NCI-H526 treated with DMSO at 0.1 percent for 48 hours (cell line): ENCODE measurements at regions not wholly inside any gene's neighbourhood (a gene's known extent, or its start where the extent isn't known, plus 50 kb on each side); places are given as distances from the start of the nearest gene placed in this dataset.
"Not testable (repeated sequence)": the region's sequence is repeated elsewhere in the genome, so short reads cannot be mapped to it uniquely, and the experiment has no call there.

ENCODE experiments used
- DNase-seq: peaks from one replicate; lab custom pipeline; 2025; lab: John Stamatoyannopoulos, UW

GRCh38 chr14:96686126-96686525 is 111.1 kb upstream of the VRK1 start:
- no peak for DNase-seq

GRCh38 chr14:96688629-96689028 is 108.6 kb upstream of the VRK1 start:
- DNase-seq, result no peak

DNA sequence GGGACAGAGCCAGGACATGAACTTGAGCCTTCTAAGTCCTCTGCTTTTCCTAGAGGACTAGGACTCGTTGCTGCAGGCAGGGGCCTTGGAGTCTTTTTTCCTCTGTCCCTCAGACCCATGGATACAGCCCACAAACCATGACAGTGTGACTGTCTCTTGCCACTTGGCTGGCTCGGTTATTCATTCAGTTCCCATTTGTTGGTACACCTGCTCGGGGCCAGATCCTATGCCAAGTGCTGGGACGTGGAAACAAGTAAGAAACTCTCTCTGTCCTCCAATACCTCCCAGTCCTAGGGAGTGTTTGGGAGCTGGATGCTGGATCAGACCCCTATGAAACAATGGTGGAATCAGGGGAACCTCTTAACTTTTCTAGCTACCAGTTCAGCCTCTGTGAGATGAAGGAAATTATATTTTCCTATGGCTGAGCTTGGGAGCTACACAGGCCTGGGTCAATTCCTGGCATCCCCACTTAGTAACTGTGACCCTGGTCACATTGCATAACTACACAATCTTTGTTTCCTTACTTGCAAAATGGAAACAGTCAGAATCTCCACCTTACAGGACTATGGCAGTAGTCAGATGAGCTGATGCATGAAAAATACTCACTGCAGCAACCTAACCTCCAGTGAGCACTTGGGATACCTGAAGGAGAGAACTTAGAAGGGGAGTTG is 106.3 kb upstream of the VRK1 start:
- no peak for DNase-seq

- DNase-seq, result no peak
These were observed 103.8 kb upstream of the VRK1 start for GRCh38 chr14:96693252-96693820.

- no peak for DNase-seq
These were observed 103.2 kb upstream of the VRK1 start for GRCh38 chr14:96693987-96694386.

DNA sequence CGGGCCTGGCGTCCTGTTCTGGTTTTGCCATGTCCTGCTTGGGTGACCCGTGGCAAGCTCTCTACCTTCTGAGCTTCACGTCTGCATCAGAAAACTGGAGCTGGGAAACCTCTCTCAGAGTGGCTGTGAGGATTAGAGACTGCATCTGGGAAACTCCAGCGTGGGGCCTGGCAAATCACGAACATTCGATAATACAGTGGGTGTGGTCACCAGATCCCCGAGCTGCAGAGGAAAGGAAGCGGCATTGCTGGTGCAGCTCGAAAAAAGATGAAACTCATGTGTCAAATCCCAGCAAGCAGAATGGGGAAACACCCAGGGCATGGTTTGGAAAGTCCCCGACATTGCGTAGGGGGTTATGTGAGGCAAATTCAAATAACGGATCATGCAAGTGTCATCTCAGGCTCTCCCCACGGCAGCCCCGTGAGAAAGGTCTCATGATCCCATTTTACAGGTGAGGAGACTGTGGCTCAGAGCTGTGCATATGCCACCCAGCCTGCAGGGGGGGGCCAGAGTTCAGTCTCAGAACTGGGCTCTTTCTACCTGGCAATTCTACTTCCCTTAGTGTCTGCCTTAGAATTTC is 98.1 kb upstream of the VRK1 start:
- no peak for DNase-seq

- no peak for DNase-seq
These were observed 97.5 kb upstream of the VRK1 start for GRCh38 chr14:96699666-96700065.

- no peak for DNase-seq
These were observed 94.4 kb upstream of the VRK1 start for GRCh38 chr14:96702831-96703230.

GRCh38 chr14:96705422-96706092 is 91.6 kb upstream of the VRK1 start:
- no peak for DNase-seq

DNA sequence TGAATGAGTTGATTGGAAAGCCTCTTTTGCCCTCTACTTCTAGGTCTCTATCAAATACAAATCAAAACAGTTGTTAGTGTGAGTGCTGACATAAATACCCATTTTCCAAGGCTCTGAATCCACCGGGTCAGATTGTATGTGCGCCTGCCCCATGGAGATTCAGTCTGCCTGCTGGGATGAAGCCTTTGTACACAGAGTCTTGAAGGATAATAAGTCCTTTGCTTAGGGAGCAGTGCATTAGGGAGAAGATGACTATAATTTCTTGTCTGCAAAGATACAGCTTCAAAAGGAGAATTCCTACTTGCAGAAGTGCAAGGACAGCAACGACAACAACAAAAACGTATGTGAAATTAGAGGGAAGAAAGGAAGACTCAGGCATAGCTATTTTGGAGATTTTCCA is 90.3 kb upstream of the VRK1 start:
- DNase-seq, result no peak

DNA sequence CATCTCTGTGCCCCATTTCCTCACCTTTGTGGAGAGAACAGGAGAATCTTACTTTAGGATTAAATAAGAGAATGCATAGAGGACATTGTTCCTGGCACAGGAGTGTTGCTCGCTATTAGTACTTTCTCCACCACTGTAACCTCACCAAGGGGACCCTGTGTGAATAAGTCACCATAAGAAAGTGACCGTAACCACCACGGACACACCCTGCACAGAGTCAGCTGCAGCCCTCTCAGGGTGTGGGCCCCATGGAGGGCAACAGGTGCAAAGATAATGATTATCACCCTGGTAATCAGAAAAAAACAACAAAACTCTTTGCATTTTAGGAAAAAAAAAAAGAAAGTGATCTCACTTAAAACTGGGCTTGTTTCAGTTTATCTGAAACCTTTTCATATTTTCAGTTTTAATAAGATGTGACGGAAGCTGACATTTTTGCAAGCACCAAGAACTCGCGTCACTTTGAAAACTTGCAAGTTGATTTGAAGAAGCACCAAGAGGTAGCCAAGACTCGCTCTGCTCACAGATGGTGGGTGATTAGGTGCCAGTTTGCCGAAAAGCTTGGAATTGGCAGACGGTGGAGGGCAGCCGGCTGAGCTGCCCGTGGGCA is 87.0 kb upstream of the VRK1 start:
- DNase-seq, result no peak

DNA sequence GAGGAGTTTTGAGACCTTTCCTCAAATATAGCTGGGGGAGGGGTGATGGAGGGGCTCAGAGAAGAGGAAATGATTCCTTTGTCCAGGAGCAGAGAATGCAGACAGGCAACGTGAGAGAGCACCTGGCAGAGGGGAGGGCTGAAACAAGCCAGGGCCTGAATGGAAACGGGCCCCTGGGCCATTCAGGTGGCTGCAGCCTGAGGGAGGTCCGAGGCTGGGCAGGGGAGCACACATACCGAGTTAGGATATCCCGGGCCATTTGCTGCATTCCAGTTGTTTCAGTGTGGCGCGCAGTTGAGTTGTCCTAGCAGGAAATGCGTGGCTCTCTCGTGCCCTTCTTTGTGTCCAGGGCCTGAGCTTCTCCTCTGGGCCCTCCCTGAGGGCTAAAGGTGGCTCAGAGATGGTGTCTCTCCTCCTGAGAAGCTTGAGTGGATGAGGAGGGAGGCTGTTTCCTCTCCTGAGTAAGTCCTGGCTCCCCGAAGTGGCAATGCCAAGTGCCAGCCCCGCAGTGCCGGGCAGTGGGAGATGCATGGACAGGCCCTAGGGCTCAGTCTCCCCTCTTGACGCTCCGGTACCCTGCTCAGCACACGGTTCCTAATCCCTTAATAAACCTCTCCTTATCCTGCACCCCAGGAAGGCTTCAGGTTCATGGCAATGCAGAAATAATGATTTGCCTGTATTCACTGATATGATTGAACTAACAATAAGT is 85.5 kb upstream of the VRK1 start:
- no peak for DNase-seq

DNA sequence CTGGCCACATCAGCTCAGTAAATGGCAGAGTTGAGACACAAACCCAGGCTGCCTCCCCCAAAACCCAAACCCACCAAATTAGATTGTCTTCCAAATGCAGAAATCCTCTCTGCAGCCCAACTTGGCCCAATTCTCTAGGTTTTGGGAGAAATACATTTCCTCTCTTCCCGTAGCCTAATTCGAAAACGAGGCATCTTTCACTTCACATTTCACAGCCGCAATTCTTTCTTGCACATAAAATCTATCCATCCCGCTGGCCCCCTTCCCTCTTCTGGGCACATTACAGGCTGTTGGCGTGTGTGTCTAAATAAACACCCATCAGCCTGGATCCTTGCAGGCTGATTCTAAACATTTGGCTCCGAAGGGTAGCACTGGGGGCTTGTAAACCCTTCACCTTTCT is 83.8 kb upstream of the VRK1 start:
- no peak for DNase-seq

- not testable (repeated sequence) for DNase-seq
These were observed 82.6 kb upstream of the VRK1 start for GRCh38 chr14:96714537-96714936.

- no peak for DNase-seq
These were observed 80.1 kb upstream of the VRK1 start for GRCh38 chr14:96717116-96717515.

DNA sequence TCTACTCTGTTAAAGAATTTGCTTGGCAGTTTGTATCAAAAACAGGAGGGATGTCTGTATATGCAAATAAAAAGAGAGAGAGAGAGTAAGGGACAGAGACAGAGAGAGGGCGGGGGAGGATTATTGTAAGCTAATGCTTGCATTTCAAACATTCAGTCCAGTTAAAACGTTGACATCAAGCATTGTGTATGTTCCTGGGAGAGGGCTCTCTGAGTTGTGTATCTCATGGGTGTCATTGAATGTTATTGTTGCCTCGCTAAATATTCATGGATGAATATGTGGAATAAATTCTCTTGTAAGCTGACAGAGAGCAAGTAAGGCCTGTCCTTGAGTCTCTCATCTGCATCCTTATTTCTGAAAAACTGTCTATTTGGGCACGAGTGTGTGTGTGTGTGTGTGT is 78.8 kb upstream of the VRK1 start:
- DNase-seq, result peak; percentile 89

DNA sequence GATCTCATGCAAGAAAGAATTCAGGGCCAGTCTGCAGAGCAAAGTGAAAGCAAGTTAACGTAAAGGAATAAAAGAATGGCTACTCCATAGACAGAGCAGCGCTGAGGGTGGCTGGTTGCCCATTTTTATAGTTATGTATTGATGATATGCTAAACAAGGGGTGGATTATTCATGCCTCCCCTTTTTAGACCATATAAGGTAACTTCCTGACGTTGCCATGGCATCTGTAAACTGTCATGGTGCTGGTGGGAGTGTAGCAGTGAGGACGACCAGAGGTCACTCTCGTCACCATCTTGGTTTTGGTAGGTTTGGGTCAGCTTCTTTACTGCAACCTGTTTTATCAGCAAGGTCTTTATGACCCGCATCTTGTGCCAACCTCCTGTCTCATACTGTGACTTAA is 76.5 kb upstream of the VRK1 start:
- not testable (repeated sequence) for DNase-seq

DNA sequence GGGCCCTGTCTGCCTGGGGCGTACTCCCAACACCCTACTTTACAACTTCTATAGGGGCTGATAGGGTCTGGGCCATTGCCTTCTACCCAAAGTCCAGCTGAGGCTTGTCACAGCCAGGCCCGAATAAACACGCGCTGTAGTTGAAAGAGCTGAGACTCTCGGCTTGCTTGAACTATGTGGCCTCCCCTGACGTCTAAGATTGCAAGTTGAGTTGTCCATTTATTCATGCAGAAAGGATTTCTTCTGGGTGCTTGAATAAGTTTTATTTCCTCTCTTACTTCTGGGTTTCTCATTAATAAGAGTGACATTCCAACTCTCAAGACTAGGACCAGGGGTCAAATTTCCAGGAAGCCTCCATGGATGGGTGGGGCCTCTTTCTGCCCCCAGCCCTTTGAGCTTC is 74.4 kb upstream of the VRK1 start:
- DNase-seq, result no peak

DNA sequence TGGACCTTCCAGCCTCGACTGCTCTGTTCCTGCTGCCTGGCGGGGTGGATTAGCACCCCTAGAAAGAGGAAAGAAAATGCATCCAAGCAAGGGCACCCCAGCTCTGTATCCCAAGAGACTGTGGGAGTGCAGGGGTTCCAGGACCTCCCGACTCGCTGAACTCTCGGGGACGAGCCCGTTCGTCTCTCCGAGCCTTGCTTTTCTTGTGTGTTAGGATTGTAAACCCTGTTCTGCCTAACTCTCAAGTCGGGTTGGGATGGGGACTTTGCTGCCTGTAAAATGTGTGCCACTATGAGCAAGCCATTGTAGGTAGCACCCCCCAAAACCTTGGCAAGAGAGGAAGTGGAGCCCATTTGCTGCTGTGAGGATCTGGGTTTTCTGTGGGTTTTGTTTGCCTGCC is 73.2 kb upstream of the VRK1 start:
- no peak for DNase-seq

DNA sequence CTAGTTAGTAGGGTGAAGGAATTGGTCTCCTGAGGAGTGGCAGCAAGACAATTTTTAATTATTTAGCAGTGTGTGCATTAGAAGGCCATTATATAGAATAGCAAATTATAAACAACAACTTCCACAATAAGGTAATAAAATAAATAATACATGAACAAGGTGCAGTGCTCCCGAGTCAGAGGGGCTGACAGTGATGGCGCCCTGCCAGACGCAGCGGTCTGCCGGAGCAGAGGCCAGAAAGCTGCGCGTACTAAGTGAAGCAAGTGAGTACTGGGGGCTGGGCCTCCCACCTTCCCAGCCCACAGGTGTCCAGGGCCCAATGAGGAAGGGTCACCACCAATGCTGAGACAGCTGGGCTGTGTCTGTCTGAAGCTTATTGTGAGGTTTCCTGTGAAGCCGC is 72.0 kb upstream of the VRK1 start:
- no peak for DNase-seq

- no peak for DNase-seq
These were observed 70.1 kb upstream of the VRK1 start for GRCh38 chr14:96727073-96727472.

DNA sequence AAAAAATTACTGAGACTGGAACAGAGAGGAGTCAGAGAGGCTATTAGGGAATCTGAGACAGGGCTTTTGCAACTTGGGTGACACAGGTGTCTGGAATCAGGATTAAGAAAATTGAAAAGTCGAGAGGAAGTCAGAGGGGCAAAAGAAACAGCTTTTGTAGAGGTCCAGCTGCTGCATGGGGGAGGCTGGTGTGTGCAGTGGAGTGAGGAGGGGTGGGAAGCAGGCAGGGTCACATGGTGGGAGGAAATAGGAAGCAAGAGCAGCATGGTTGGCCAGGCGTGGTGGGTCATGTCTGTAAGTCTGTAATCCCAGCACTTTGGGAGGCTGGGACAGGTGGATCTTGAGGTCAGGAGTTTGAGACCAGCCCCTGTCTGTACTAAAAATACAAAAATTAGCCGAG is 69.7 kb upstream of the VRK1 start:
- DNase-seq, result no peak
